DND-41 (cell line): ENCODE measurements at regions not wholly inside any gene's neighbourhood (a gene's known extent, or its start where the extent isn't known, plus 50 kb on each side); places are given as distances from the start of the nearest gene placed in this dataset.

Experiments used
- ATAC-seq: fragments of 200-7000 bp; cut with Tn5 transposase; 3 replicates; pipeline ENCODE4 v1.9.1; 2021; ENCODE audit warnings: low read depth; ENCODE audit not compliant: insufficient read depth
- DNase-seq: peaks from one replicate; pipeline ENCODE4 v3.0.0-alpha.2; 2020
- H2AFZ ChIP-seq: 2 replicates; pipeline ENCODE4 v1.6.0; 2012; ENCODE audit warnings: low read depth, low read length
- H3K27ac ChIP-seq: 2 replicates; pipeline ENCODE4 v1.5.1; 2012; ENCODE audit warnings: low read length, inconsistent platforms
- H3K27me3 ChIP-seq: fragments of 200-600 bp; sonication (generic); 2 replicates; pipeline ENCODE4 v1.6.0; 2012; ENCODE audit warnings: low read length, mild to moderate bottlenecking, inconsistent platforms; ENCODE audit not compliant: insufficient read depth, poor library complexity
- H3K36me3 ChIP-seq: 2 replicates; pipeline ENCODE4 v1.5.1; 2012; ENCODE audit warnings: low read length, inconsistent platforms; ENCODE audit not compliant: insufficient read depth
- H3K4me1 ChIP-seq: 2 replicates; pipeline ENCODE4 v1.5.1; 2012; ENCODE audit warnings: mild to moderate bottlenecking, low read length; ENCODE audit not compliant: insufficient read depth
- H3K4me2 ChIP-seq: 2 replicates; pipeline ENCODE4 v1.6.0; 2012; ENCODE audit warnings: mild to moderate bottlenecking, moderate library complexity, low read length, inconsistent platforms; ENCODE audit not compliant: insufficient read depth
- H3K4me3 ChIP-seq, 2 experiments: fragments of 200-600 bp in 1 of 2; shearing (Covaris generic) in 1 of 2; 2 replicates each; pipeline ENCODE4 v1.5.1; 2012 to 2016; ENCODE audit warnings: inconsistent platforms in 2 of 2, low read length in 2 of 2, mild to moderate bottlenecking in 2 of 2, low read depth in 1 of 2, moderate library complexity in 1 of 2
- H3K79me2 ChIP-seq: 2 replicates; pipeline ENCODE4 v1.6.0; 2012; ENCODE audit warnings: low read length, inconsistent platforms; ENCODE audit not compliant: insufficient read depth
- H3K9ac ChIP-seq: 2 replicates; pipeline ENCODE4 v1.6.0; 2012; ENCODE audit warnings: low read depth, mild to moderate bottlenecking, inconsistent platforms, low read length, moderate library complexity
- H3K9me3 ChIP-seq: 2 replicates; pipeline ENCODE4 v1.5.1; 2012; ENCODE audit warnings: low read length, moderate library complexity, mild to moderate bottlenecking, inconsistent platforms; ENCODE audit not compliant: insufficient read depth, severe bottlenecking
- H4K20me1 ChIP-seq: 2 replicates; pipeline ENCODE4 v1.6.0; 2012; ENCODE audit warnings: low read length; ENCODE audit not compliant: insufficient read depth
- EZH2 ChIP-seq: IDR thresholded peaks from 3 replicates; pipeline ENCODE4 v1.6.1; 2012; ENCODE audit warnings: borderline replicate concordance, low read depth, mild to moderate bottlenecking, moderate library complexity, low read length, inconsistent platforms; ENCODE audit not compliant: severe bottlenecking
- TF ChIP-seq, protein P1 (sequence below): IDR thresholded peaks from 2 replicates; pipeline ENCODE4 v1.5.1; 2012; ENCODE audit warnings: borderline replicate concordance, low read length, moderate library complexity, mild to moderate bottlenecking; ENCODE audit not compliant: poor library complexity, severe bottlenecking; ENCODE audit errors: extremely low read depth

DNA sequence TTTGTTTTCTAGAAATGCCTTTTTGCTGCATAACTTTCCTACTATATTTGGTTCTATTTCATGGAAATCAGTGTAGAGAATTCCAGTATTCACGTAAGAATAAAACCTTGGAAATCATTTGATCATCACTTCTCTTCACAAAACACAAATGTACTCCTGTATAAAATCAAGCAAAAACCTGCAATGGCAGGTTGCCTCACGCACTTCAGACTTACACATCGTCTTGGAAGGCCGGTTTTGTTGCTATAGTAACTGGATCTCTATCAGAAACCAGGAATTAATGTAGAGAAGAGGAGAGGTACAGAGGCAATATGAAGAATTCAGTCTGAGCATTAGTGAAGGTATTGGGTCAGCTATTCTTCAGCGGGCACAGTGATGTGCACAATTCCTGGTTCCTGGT is 370.7 kb upstream of the CYRIA start:
- TF ChIP-seq EZH2: no peak
- TF ChIP-seq, protein P1, sequence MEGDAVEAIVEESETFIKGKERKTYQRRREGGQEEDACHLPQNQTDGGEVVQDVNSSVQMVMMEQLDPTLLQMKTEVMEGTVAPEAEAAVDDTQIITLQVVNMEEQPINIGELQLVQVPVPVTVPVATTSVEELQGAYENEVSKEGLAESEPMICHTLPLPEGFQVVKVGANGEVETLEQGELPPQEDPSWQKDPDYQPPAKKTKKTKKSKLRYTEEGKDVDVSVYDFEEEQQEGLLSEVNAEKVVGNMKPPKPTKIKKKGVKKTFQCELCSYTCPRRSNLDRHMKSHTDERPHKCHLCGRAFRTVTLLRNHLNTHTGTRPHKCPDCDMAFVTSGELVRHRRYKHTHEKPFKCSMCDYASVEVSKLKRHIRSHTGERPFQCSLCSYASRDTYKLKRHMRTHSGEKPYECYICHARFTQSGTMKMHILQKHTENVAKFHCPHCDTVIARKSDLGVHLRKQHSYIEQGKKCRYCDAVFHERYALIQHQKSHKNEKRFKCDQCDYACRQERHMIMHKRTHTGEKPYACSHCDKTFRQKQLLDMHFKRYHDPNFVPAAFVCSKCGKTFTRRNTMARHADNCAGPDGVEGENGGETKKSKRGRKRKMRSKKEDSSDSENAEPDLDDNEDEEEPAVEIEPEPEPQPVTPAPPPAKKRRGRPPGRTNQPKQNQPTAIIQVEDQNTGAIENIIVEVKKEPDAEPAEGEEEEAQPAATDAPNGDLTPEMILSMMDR: no peak
- DNase-seq (no peak), ATAC-seq (no peak)
- Histone ChIP-seq H3K4me2 (no peak overlapping the region), H3K9ac (no peak overlapping the region), H3K36me3 (no peaks in the 10 kb centered on the region), H3K27ac (no peak overlapping the region), H3K79me2 (no peaks in the 10 kb centered on the region), H4K20me1 (no peaks in the 10 kb centered on the region), H3K27me3 (no peaks in the 10 kb centered on the region), H3K9me3 (no peaks in the 10 kb centered on the region), H3K4me3 (no peak overlapping the region), H3K4me1 (no peaks in the 10 kb centered on the region), H2AFZ (no peak overlapping the region)

DNA sequence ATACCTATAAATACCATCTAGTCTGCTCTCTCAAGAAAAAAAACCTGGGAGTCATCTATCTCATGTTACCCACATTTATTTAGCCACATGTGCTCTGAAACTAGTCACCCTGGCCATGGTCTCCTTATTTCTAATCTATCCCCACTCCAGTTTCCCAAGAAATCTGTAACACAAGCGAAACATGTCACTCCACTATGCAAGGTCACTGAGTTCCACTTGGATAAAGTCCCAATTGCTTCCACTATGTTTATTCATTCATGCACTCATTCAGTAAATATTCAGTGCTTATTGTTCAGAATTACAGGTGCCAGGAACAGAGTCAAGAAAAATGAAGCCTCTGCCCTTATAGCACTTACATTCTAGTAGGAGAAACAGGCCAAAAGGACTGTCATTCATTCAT is 369.4 kb upstream of the CYRIA start:
- no peaks in the 10 kb centered on the region for H3K27me3 ChIP-seq
- H3K4me1 ChIP-seq: no peaks in the 10 kb centered on the region
- H3K27ac ChIP-seq: no peak overlapping the region
- no peak overlapping the region for H2AFZ ChIP-seq
- no peaks in the 10 kb centered on the region for H3K36me3 ChIP-seq
- no peak overlapping the region for H3K4me3 ChIP-seq
- no peaks in the 10 kb centered on the region for H4K20me1 ChIP-seq
- H3K9ac ChIP-seq: no peak overlapping the region
- no peaks in the 10 kb centered on the region for H3K9me3 ChIP-seq
- no peaks in the 10 kb centered on the region for H3K79me2 ChIP-seq
- DNase-seq (no peak), ATAC-seq (no peak)
- TF ChIP-seq EZH2: no peak
- TF ChIP-seq, protein P1: no peak
- no peak overlapping the region for H3K4me2 ChIP-seq

DNA sequence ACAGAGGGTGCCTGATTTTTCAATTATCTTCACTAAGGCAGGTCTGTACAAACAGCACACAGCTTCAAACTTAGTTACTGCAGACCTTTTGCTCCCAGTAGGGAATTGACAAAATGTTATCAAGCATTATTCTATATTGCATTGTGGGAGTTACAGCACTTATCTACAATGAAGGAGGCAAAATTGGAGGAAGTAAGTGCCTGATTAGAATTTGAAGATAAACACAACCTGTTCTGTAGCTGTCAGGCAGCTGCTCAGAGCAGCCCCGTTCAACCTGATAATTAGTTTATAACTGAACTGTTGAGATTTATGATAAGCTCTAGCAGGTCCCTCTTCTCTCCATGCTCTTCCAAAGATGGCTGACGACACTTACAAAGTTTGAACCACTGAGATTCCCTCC is 364.4 kb upstream of the CYRIA start:
- Histone ChIP-seq H2AFZ (no peak overlapping the region), H4K20me1 (no peaks in the 10 kb centered on the region), H3K27ac (no peak overlapping the region), H3K4me3 (no peak overlapping the region), H3K4me1 (no peaks in the 10 kb centered on the region), H3K9ac (no peak overlapping the region), H3K27me3 (no peaks in the 10 kb centered on the region), H3K36me3 (no peaks in the 10 kb centered on the region), H3K4me2 (no peak overlapping the region), H3K9me3 (no peaks in the 10 kb centered on the region), H3K79me2 (no peaks in the 10 kb centered on the region)
- ATAC-seq: no peak
- no peak for DNase-seq
- TF ChIP-seq, protein P1: no peak
- TF ChIP-seq EZH2: no peak

DNA sequence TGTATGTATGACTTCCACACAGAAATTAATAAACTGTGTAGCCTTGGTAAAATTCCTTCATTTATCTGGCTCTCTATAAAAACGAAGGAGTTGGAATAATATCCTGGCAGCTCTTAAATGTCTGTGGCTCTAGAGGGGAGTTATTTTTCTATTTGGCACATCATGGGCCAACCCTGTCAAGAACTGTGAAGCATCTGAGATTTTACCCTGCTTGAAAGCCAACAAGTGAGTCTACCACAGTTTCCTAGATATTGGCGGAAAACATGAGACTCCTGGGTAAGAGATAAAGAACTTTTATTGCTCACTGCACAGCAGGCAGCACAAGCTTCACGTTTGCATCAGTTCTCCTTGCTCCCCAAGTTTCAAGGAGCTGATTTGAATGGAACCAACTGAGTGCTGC is 346.7 kb upstream of the CYRIA start:
- Histone ChIP-seq H2AFZ (no peak overlapping the region), H3K27ac (no peak overlapping the region), H3K36me3 (no peaks in the 10 kb centered on the region), H3K4me1 (no peaks in the 10 kb centered on the region), H3K27me3 (no peaks in the 10 kb centered on the region), H3K4me3 (no peak overlapping the region), H3K4me2 (no peak overlapping the region), H4K20me1 (no peaks in the 10 kb centered on the region), H3K9ac (no peak overlapping the region), H3K79me2 (no peaks in the 10 kb centered on the region), H3K9me3 (no peaks in the 10 kb centered on the region)
- DNase-seq (no peak), ATAC-seq (no peak)
- TF ChIP-seq, protein P1: no peak
- no peak for TF ChIP-seq EZH2
